Astrocyte of the cerebellum (primary cell): ENCODE measurements at regions not wholly inside any gene's neighbourhood (a gene's known extent, or its start where the extent isn't known, plus 50 kb on each side); places are given as distances from the start of the nearest gene placed in this dataset.

Experiments
- DNase-seq: peaks from one replicate; pipeline ENCODE4 v3.0.0-alpha.2; 2011; ENCODE audit warnings: low read depth
- H3K4me3 ChIP-seq: 2 replicates; pipeline ENCODE4 v1.5.1; 2011; ENCODE audit warnings: mild to moderate bottlenecking, low read depth, low read length, moderate library complexity
- CTCF ChIP-seq: IDR thresholded peaks from 2 replicates; pipeline ENCODE4 v1.5.1; 2012; ENCODE audit warnings: low read length, low read depth, moderate library complexity, mild to moderate bottlenecking; ENCODE audit errors: missing control alignments
- in situ Hi-C: cut with HindIII; loops from 2 replicates; pipeline ENCODE4 v1.10.0; 2017; ENCODE audit warnings: low sequenced_read_pairs

GRCh38 chr20:1761116-1761515, 103.5 kb upstream of the SIRPG start:
- in situ Hi-C loops, result no loop called here
- no peak for TF ChIP-seq CTCF
- no peak overlapping the region for H3K4me3 ChIP-seq
- peak; percentile 24 for DNase-seq

GRCh38 chr20:1758765-1759164, 101.2 kb upstream of the SIRPG start:
- H3K4me3 ChIP-seq, result no peak overlapping the region
- TF ChIP-seq CTCF, result no peak
- no peak for DNase-seq
- in situ Hi-C loops, result no loop called here

GRCh38 chr20:1757606-1758512, 100.3 kb upstream of the SIRPG start:
- no peak for TF ChIP-seq CTCF
- no peak overlapping the region for H3K4me3 ChIP-seq
- in situ Hi-C loops, result no loop called here
- DNase-seq, result no peak

GRCh38 chr20:1757072-1757471, 99.5 kb upstream of the SIRPG start:
- in situ Hi-C loops, result no loop called here
- DNase-seq, result no peak
- TF ChIP-seq CTCF, result no peak
- H3K4me3 ChIP-seq, result no peak overlapping the region

GRCh38 chr20:1754749-1755148, 97.2 kb upstream of the SIRPG start:
- TF ChIP-seq CTCF, result no peak
- in situ Hi-C loops, result no loop called here
- no peak overlapping the region for H3K4me3 ChIP-seq
- DNase-seq, result no peak

- no peak for TF ChIP-seq CTCF
- in situ Hi-C loops, result no loop called here
- H3K4me3 ChIP-seq, result no peak overlapping the region
- DNase-seq, result no peak
Observed at GRCh38 chr20:1754306-1754705, 96.7 kb upstream of the SIRPG start.

GRCh38 chr20:1752045-1752444, 94.5 kb upstream of the SIRPG start:
- no peak overlapping the region for H3K4me3 ChIP-seq
- in situ Hi-C loops, result no loop called here
- DNase-seq, result no peak
- no peak for TF ChIP-seq CTCF
